ENCODE measurements at regions not wholly inside any gene's neighbourhood (a gene's known extent, or its start where the extent isn't known, plus 50 kb on each side); places are given as distances from the start of the nearest gene placed in this dataset.
A peak's percentile ranks its signal among the peaks of the same experiment; 100 is the strongest.

GRCh38 chr2:167380094-167380493, 491.8 kb downstream of the XIRP2 start:
- H2BK120ac ChIP-seq (replicated peaks; ENCODE audit: low read depth, low read length): no peak overlapping the region
- H3K56ac ChIP-seq (replicated peaks; ENCODE audit: insufficient read length, low read depth, low read length): no peak overlapping the region
- peaks cover 5 to 8% of the 10 kb centered on the region in 2 experiments for H4K20me1 ChIP-seq (replicated peaks in 1 of 2; ENCODE audit: control insufficient read depth in 1 of 2, insufficient read depth in 2 of 2, low read length in 2 of 2)
- H3K79me2 ChIP-seq (ENCODE audit: control insufficient read depth in 1 of 2, insufficient read depth in 2 of 2, low read length in 2 of 2): peaks cover 3 to 57% of the 10 kb centered on the region in 2 experiments; a peak in 3 of 4 replicates
- H4K91ac ChIP-seq (replicated peaks; ENCODE audit: insufficient read length, low read length): peak overlapping the region; percentile 56
- ChIA-PET POLR2A (ENCODE audit: partially characterized antibody) (no interaction called here), CTCF (ENCODE audit: partially characterized antibody) (interaction anchor here (0.9 to 2.9 kb wide), 8 partner anchors 9 to 1235 kb away, joined by 3 to 8 read pairs (median 3); no protein-coding TSS in a partner anchor)
- H3K23ac ChIP-seq (ENCODE audit: insufficient read length): no peak overlapping the region
- DNase-seq (ENCODE audit: low read depth in 1 of 2, low spot score in 2 of 2): no peak
- no peak overlapping the region for H3K9ac ChIP-seq (replicated peaks in 1 of 4; ENCODE audit: extremely low read depth in 1 of 4, low read depth in 3 of 4, low read length in 3 of 4)
- H3K4ac ChIP-seq (replicated peaks; ENCODE audit: insufficient read length, low read depth, low read length): peak overlapping the region; percentile 14
- no peaks in the 10 kb centered on the region for H3K27me3 ChIP-seq (replicated peaks in 1 of 4; ENCODE audit: control insufficient read depth in 3 of 4, extremely low read depth in 1 of 4, insufficient read depth in 3 of 4, low read length in 3 of 4)
- WGBS, 2 experiments (ENCODE audit: extremely low coverage in 1 of 2, insufficient coverage in 1 of 2, insufficient read length in 1 of 2, insufficient replicate concordance in 2 of 2, low coverage in 1 of 2, low lambda C conversion rate in 2 of 2, missing lambda C conversion rate in 1 of 2): 84% methylated on average over 2 of the region's 2 CpGs; no CpG with 5 or more reads in 1 of the 2 experiments
- TF ChIP-seq SP1 (IDR thresholded peaks at IDR 0.05; ENCODE audit: low read depth, low read length) (no peak), TBP (IDR thresholded peaks at IDR 0.05; ENCODE audit: low read depth, low read length) (no peak), KDM1A (IDR thresholded peaks at IDR 0.05; ENCODE audit: borderline replicate concordance, low read length) (no peak), TEAD4 (IDR thresholded peaks at IDR 0.05; ENCODE audit: low read depth, low read length) (peak; percentile 28; the same call in 1 of the 2 replicates), E2F6 (IDR thresholded peaks at IDR 0.05) (no peak), TCF12 (IDR thresholded peaks at IDR 0.05; ENCODE audit: low read depth, low read length) (no peak), USF2 (IDR thresholded peaks at IDR 0.05; ENCODE audit: low read length) (no peak), CTCF (IDR thresholded peaks at IDR 0.05; ENCODE audit: control extremely low read depth in 1 of 3, insufficient read depth in 1 of 3, low read depth in 1 of 3, low read length in 3 of 3) (peak in 1 of 3 experiments; percentile 16; a peak in 1 of 4 replicates)
- peaks cover 8% of the 10 kb centered on the region for H3K79me1 ChIP-seq (ENCODE audit: low read depth, low read length)
- no peak overlapping the region for H3K14ac ChIP-seq (ENCODE audit: insufficient read length)
- no peak overlapping the region for H3K4me2 ChIP-seq (ENCODE audit: insufficient read depth in 1 of 2, low read depth in 2 of 2, low read length in 2 of 2)
- H2BK12ac ChIP-seq (ENCODE audit: low read depth, low read length): no peak overlapping the region
- no peak overlapping the region for H3K18ac ChIP-seq (ENCODE audit: extremely low read depth, low read length)
- no peak overlapping the region for H2AK5ac ChIP-seq (ENCODE audit: low read depth, low read length)
- no peaks in the 10 kb centered on the region for H3K23me2 ChIP-seq (ENCODE audit: low read depth, low read length)
- no peaks in the 10 kb centered on the region for H3K9me3 ChIP-seq (ENCODE audit: insufficient read depth in 2 of 2, low read depth in 1 of 2, low read length in 1 of 2)
- no peak overlapping the region for H2AFZ ChIP-seq (ENCODE audit: low read length)
- H3K4me1 ChIP-seq (replicated peaks in 1 of 4; ENCODE audit: control insufficient read depth in 3 of 4, insufficient read depth in 4 of 4, low read length in 3 of 4): peaks cover 2 to 9% (median 8%) of the 10 kb centered on the region in 4 experiments; a peak in 5 of 7 replicates
- no peak overlapping the region for H2BK5ac ChIP-seq (ENCODE audit: low read depth, low read length)
- FAIRE-seq: no peak
- H3K36me3 ChIP-seq (ENCODE audit: control insufficient read depth in 2 of 4, insufficient read depth in 4 of 4, low read length in 3 of 4): no peaks in the 10 kb centered on the region
- no peak overlapping the region for H2BK15ac ChIP-seq (ENCODE audit: low read length)
- H4K8ac ChIP-seq (ENCODE audit: extremely low read depth, insufficient read depth, low read length): peak overlapping the region; percentile 76; the same call in 1 of the 2 replicates
- H2BK20ac ChIP-seq (ENCODE audit: low read length): no peak overlapping the region
- no peak overlapping the region for H4K5ac ChIP-seq (ENCODE audit: insufficient read length, low read depth, low read length)
- no peak overlapping the region for H3K4me3 ChIP-seq (ENCODE audit: extremely low read depth in 1 of 4, insufficient read depth in 2 of 4, low read depth in 3 of 4, low read length in 4 of 4)
- H3K27ac ChIP-seq (ENCODE audit: low read depth, low read length): no peak overlapping the region
